Limb (tissue), 2 donors: ENCODE measurements at regions not wholly inside any gene's neighbourhood (a gene's known extent, or its start where the extent isn't known, plus 50 kb on each side); places are given as distances from the start of the nearest gene placed in this dataset.
"Not testable (repeated sequence)": the region's sequence is repeated elsewhere in the genome, so short reads cannot be mapped to it uniquely, and the experiment has no call there.

ENCODE experiments used
- DNase-seq, 2 donors: peaks; one replicate each; pipeline ENCODE4 v3.0.0-alpha.2; 2016; ENCODE audit errors: extremely low spot score in 2 of 2

- DNase-seq: no peak
Measured at GRCh38 chr10:36003688-36004087, 361.6 kb upstream of the FZD8 start.

GRCh38 chr10:36003031-36003600, 361.0 kb upstream of the FZD8 start:
- no peak for DNase-seq

GRCh38 chr10:36002445-36002844, 360.3 kb upstream of the FZD8 start:
- DNase-seq: no peak

GRCh38 chr10:36000754-36001153, 358.7 kb upstream of the FZD8 start:
- DNase-seq: not testable (repeated sequence)

DNA sequence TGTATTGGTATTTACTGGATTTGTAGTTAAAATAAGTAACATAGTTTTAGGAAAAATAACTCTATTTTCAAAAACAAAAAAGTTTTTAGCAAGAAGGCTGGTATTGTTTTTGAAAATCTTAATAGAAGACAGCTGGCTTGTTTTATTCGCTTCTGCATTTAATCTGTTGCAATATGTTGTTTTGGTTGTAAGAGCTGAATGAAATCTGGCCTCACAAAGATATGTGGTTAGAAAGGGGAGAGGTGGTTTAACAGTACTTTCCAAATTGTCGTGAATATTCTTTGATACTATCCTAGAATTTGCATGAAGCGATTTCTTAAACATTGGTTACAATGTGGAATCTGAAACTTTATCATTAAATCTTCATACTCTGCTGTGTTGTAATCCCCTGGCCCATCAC, 355.9 kb upstream of the FZD8 start:
- no peak for DNase-seq

DNA sequence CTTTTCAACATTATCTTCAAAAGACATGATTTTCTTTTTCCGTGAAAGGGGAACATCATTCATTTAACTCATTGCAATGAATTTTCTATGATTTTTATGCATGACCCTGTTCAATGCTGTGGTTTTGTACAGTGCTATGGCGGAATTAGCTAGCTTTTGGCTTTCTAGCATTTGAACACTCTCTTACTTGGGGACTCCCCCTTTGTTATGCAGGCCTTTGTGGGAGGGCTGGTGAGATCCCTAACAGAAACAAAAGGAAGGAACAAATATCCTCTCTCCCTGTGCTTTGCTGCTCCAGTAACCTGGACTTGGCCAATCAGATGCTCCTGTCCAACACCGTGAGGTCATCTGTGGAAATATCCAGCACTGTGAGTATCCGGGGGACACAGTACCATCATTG, 353.4 kb upstream of the FZD8 start:
- DNase-seq: no peak

- peak; percentile 27 to 40 for DNase-seq
Measured at GRCh38 chr10:35993591-35994515, 351.8 kb upstream of the FZD8 start.

DNA sequence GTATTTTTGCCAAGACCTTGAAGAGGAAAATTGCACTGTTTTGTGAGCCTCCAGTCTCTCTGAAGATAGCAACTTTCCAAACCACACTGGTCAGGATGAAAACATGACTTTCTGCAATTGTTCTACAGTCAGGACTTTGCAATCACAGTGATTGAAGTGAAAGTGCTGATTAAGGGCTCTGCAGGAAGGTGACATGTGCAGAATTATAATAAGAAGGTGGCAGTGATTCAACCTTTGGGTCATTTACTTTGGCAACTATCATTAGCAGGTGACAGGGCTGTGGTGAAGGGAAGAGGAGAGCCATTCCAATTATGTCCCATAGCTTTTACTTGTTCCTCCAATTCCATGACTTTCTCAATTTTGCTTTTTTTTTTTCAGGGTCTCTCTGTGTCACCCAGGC, 350.0 kb upstream of the FZD8 start:
- no peak for DNase-seq

- peak in 1 of 2 donors; percentile 55 for DNase-seq
Measured at GRCh38 chr10:35986756-35987502, 344.8 kb upstream of the FZD8 start.

- DNase-seq: no peak
Measured at GRCh38 chr10:35979116-35979515, 337.0 kb upstream of the FZD8 start.

GRCh38 chr10:35973912-35974591, 332.0 kb upstream of the FZD8 start:
- not testable (repeated sequence) for DNase-seq

- no peak for DNase-seq
Measured at GRCh38 chr10:35972275-35972674, 330.2 kb upstream of the FZD8 start.

GRCh38 chr10:35971397-35971796, 329.3 kb upstream of the FZD8 start:
- no peak for DNase-seq

DNA sequence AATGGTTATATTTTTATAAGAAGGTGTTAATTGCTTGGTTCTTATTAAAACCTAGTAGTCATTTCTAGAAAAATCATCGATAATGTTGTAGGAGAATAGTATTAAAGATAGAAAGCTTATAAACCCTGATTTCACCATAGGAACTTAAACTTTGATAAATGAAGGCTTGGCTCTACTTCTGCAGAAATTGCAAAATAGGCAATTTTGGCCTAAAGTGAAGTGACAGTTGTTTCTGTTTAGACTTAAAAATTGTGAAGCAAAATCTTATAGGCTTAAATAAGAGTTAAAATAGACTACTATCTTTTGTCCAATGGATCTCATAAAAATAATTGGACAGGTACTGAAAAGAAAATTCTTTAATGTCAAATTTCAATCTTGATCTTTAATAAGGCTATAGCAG, 321.6 kb upstream of the FZD8 start:
- no peak for DNase-seq

DNA sequence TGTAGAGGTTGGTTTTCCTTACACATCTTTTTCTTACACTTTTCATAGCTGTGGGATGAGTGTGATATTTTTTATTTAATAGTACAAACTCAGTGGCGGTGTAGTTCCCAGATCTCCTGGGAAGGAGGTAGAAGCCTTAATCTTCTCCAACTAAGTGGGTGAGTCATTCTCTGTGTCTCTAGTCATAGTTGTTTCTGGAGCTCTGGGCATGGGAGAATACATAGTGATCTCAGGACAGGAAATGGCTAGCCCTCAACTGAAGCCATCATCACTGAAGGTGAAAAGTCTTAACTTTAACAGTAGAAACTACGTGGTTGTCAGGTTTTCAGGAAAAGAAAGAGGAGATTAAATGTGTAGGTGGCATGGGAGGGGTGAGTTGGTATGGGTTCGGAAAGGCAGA, 319.4 kb upstream of the FZD8 start:
- DNase-seq: no peak

DNA sequence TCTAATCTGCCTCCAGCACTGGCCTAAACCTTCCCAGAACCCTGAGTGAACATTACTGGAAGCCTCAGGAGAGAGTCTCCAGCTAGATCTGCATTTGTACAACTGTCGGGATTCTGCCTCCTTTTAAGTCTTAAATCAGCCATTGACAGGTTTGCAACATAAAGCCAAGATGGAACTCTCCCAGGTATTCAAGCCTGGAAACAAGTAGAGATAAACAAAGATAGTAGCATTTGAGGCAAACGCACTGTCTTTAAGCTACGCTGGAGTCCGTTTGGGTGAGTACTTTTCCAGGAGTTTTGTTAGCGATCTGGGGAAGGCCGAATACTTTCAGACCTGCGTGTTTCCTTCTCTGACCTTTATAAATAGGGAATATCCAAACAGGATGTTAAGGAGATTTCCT, 317.2 kb upstream of the FZD8 start:
- DNase-seq: peak in 1 of 2 donors; percentile 30

- not testable (repeated sequence) for DNase-seq
Measured at GRCh38 chr10:35958609-35959008, 316.5 kb upstream of the FZD8 start.

DNA sequence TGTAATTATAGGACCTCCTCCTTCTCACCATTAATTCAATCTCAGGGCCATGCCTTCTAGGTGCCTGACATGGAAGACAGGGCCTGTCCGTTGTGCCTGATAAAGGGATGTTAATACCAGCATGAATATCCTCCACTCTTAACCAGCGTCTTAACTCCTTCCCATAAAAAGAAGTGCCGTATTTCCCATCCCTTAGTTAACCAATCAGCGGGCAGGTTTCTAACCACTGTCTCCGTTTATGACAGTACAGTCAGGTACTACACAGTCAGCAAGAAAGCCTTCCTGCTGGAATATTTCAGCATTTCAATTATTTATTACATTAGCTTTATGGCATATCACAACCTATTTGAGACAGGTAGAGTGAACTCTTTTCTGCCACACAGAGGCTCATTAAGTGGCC, 308.6 kb upstream of the FZD8 start:
- DNase-seq: no peak

GRCh38 chr10:35950226-35950625, 308.1 kb upstream of the FZD8 start:
- DNase-seq: no peak

DNA sequence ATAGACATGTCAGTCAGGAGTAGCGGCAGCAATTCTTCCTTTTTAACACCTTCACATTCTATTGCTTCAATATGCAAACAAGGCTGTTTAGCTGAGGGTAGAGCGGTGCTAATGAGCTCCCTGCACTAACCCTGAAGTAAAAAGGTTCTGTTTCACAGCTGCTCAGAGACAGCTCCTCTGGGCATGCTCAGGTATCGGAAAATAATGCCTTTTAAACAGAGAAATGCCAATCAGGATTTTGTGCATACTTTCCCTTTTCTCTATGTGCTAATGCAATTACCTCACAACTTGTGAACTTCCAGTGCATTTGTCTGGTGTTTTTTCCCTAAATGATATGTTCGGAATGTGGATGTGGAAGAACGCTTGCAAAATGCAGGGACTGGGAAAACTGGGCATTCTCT, 307.7 kb upstream of the FZD8 start:
- DNase-seq: no peak

DNA sequence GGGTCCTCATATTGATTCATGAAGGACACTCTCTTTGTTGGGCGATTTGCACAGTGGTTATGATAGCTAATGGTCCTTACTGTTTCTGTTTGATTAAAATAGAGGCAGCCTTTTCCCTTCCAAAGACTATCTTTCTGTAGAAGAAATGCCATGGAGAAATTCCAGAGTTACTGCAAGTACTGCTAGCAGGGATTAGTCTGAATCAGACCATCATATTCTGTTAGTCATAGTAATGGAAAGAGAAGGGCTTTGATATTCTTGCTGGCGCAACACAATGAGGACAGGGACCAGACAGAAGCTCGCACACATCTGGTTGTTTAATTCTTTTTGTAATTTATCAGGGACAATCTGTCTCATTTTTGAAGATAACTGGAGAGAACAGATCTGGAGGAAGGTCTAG, 304.5 kb upstream of the FZD8 start:
- no peak for DNase-seq

- DNase-seq: no peak
Measured at GRCh38 chr10:35942057-35942456, 300.0 kb upstream of the FZD8 start.
